RWPE1 (cell line): ENCODE measurements at regions not wholly inside any gene's neighbourhood (a gene's known extent, or its start where the extent isn't known, plus 50 kb on each side); places are given as distances from the start of the nearest gene placed in this dataset.
A peak's percentile ranks its signal among the peaks of the same experiment; 100 is the strongest.

Source experiments
- CTCF ChIA-PET: fragments of 350-600 bp; sonication (Branson Sonifier 250); formaldehyde crosslinking; extraction: SDS; loops from one replicate; lab custom pipeline; 2021; lab: Yijun Ruan, JAX
- POLR2A ChIA-PET: fragments of 400-600 bp; formaldehyde crosslinking; extraction: SDS; loops from one replicate; lab custom pipeline; 2020; ENCODE audit warnings: antibody characterized with exemption; ENCODE audit not compliant: low non-redundant PET; lab: Yijun Ruan, JAX
- DNase-seq: peaks from one replicate; pipeline ENCODE4 v3.0.0; 2012; ENCODE audit warnings: low spot score
- H3K27ac ChIP-seq: fragments of 450-650 bp; 2 replicates; pipeline ENCODE4 v1.5.1; 2017
- TF ChIP-seq, protein P1 (sequence below): fragments of 450-650 bp; conservative IDR thresholded peaks from 2 replicates; pipeline ENCODE4 v1.5.1; 2017; ENCODE audit warnings: low read depth, mild to moderate bottlenecking

DNA sequence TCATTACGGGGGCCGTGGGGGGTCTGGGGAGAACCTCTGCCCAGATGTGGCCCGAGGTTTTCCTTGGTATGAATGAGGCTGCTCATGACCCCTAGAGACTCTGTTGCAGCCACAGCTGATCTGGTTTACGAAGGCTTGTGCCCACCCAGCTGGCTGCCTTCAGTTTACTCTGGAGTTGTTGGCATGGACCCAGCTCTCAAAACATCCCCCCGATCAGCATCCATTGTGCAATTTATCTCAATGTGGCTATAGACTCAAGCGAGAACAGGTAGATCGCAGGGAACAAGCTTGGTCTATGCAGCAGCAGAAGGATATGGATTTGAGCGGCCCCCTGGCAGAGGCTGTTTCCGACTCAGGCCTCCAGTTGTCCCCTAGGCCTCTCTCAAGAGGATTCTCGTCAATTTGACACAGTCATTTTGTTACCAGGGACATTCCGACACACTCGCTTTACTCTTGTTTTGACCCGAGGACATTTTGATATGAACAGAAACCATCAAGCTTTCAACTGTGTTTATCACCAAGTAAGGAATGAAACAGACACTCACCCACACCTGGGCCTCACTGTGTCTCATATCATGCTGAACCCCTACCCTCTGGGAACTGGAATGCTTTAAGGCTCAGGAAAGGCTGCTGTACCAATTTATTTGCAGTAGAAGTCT is 161.5 kb downstream of the KATNAL1 start:
- POLR2A ChIA-PET = no interaction called here
- CTCF ChIA-PET = no interaction called here

DNA sequence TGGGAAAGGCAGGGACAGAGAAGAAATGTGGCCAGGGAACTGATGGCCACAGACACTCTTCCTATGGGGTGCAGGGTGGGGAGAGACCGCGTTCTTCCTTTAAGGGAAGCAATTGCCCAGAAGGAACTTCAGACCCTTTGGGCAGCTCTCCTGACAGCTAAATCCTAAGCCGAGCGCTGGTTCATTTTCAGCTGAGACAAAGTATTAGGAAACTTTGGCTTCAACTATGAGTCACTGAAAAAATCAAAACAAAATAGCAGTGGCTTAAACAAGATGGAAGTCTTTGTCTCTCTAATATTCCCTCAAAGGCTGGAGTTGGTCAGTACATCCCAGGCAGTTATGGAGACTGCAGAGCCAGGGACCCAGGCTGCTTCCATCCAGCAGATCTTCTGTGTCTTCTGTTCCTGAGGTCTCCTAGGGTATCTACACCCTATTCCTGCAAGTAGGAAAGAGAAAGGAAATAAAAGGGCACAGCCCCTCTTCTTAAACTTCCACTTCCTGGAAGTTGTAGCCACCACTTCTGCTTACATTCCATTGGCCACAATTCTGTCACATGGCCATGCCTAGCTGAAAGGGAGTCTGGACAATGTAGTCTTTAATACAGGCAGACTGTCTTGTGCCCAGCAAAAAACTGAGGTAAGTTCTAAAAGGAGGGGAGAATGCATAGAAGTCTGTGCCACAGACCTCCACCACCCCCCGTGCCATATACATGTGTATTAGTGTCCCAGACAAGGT is 163.5 kb downstream of the KATNAL1 start:
- CTCF ChIA-PET = interaction anchor here (3.7 kb wide), 1 partner anchor 11 kb away, joined by 20 read pairs; no protein-coding TSS in a partner anchor
- DNase-seq = peak; percentile 15
- POLR2A ChIA-PET = interaction anchor here (0.6 kb wide), 1 partner anchor 276 kb away, joined by 3 read pairs; no protein-coding TSS in a partner anchor
- TF ChIP-seq, protein P1, sequence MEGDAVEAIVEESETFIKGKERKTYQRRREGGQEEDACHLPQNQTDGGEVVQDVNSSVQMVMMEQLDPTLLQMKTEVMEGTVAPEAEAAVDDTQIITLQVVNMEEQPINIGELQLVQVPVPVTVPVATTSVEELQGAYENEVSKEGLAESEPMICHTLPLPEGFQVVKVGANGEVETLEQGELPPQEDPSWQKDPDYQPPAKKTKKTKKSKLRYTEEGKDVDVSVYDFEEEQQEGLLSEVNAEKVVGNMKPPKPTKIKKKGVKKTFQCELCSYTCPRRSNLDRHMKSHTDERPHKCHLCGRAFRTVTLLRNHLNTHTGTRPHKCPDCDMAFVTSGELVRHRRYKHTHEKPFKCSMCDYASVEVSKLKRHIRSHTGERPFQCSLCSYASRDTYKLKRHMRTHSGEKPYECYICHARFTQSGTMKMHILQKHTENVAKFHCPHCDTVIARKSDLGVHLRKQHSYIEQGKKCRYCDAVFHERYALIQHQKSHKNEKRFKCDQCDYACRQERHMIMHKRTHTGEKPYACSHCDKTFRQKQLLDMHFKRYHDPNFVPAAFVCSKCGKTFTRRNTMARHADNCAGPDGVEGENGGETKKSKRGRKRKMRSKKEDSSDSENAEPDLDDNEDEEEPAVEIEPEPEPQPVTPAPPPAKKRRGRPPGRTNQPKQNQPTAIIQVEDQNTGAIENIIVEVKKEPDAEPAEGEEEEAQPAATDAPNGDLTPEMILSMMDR = no peak
- peak overlapping the region; percentile 91 for H3K27ac ChIP-seq

More for the DNA sequence above, 161.5 kb downstream of the KATNAL1 start:
- TF ChIP-seq, protein P1 = no peak
- no peak overlapping the region for H3K27ac ChIP-seq
- DNase-seq = no peak

DNA sequence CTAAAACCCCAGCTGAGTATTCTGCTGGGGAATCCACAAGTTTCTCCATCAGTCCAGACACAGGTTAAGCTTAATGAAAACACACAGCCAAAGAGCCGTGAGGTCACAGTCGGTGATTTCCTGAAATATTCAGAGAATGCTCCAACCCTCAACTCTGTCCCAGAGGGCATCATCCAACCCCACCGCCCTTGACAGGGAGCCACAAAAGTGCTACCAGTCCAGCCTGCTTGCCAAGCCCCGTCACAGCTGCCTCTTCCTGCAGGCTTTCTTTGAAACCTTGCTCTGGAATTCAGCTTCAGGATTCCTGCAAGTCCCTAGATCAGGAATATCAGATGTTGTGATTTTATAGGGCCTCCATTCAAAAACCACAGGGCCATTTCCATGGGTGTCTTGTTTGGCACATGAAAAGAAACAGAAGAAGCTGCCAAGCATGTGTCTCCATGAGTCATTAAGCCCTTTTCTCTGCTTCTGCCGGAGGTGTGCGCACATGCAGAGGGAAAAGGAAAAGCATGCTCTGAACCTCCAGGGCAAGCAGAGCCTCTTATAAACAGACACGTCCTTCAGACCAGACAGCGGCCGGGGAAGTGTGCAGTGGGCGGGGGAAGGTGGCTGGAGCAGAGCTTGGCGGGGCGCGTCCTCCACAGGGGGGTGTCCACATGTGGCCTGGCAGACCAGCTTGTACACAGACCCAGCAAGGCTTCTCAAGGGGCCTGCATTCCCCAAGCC is 164.7 kb downstream of the KATNAL1 start:
- DNase-seq = peak; percentile 72
- peak overlapping the region; percentile 91 for H3K27ac ChIP-seq
- CTCF ChIA-PET = interaction anchor here (0.7 to 3.7 kb wide), 4 partner anchors 10 to 909 kb away, joined by 3 to 20 read pairs (median 3); no protein-coding TSS in a partner anchor
- TF ChIP-seq, protein P1 = no peak
- POLR2A ChIA-PET = interaction anchor here (0.9 kb wide), 1 partner anchor 323 kb away, joined by 3 read pairs; the partner anchor contains the start of gene HMGB1

DNA sequence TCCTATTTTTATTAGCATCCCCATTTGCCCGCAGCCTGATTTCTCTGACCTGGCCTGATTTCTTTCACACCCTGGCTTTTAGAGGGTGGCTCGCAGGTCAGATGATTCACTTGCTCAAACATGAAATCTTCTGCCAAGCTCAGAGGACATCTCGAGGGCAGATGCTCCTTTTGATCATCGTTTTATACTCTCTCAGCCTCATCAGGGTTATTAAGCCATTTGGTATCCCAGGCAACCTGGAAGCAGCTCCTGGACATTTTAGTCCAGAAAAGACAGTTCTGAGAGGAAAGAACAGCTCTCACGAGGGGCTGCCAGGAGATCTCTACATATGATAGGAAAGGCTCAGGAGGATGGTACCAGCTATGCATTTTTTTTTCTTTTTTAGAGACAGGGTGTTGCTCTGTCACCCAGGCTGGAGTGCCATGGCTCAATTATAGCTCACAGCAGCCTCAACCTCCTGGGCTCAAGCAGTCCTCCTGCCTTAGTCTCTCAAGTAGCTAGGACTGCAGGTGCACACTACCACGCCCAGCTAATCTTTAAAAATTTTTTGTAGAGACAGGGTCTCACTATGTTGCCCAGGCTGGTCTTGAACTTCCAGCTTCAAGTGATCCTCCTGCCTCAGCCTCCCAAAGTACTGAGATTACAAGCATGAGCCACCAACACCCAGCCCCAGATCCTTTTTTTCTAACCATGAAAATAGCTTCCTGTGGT is 165.4 kb downstream of the KATNAL1 start:
- CTCF ChIA-PET = interaction anchor here (0.8 to 3.7 kb wide), 3 partner anchors 9 to 29 kb away, joined by 3 to 20 read pairs (median 3); no protein-coding TSS in a partner anchor

DNA sequence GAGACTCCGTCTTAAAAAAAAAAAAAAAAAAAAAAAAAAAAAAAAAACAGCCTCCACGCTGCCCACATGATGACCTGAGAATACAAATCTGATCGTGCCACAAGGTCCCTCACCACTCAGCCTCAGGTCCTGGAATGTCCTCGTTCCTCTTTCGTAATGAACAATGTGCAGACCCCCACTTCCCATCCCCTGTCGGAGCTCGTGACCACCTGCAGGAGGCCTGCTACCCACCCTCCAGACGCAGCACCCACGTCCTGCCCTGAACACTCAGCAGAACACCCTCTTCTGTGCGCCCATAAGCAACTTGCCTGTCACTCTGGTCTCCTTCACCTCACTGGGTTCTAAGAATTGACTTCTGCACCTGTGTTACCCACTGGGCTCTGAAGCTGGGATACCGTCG is 166.4 kb downstream of the KATNAL1 start:
- no peak for DNase-seq
- POLR2A ChIA-PET = no interaction called here
- CTCF ChIA-PET = interaction anchor here (3.7 kb wide), 1 partner anchor 8 kb away, joined by 20 read pairs; no protein-coding TSS in a partner anchor
- no peak overlapping the region for H3K27ac ChIP-seq
- TF ChIP-seq, protein P1 = no peak

More for the DNA sequence above, 165.4 kb downstream of the KATNAL1 start:
- peak overlapping the region; percentile 91 for H3K27ac ChIP-seq
- DNase-seq = no peak
- POLR2A ChIA-PET = no interaction called here
- TF ChIP-seq, protein P1 = no peak
